ENCODE measurements at regions not wholly inside any gene's neighbourhood (a gene's known extent, or its start where the extent isn't known, plus 50 kb on each side); places are given as distances from the start of the nearest gene placed in this dataset.

DNA sequence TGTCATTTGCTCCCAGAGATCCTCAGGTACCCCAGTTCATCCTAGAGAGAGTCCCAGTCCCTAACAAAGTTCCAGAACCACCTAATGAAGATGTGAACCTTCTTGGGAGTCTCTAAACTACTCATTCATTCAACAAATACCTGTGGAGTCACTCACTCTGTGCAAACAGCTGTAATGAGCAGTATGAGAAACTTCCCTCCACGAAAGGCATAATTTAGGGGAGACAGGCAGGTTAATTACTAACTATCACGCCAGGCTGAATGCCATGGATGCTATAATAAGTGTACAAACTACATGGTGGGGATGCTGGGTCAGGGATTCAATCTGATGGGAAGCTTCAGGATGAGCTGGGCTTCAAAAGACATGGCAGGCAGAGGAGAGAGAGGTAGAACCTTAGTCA lies 70.1 kb upstream of the AFDN start:
- Histone ChIP-seq H3K27ac (ENCODE audit: low read length) (no peak overlapping the region), H3K4me3 (ENCODE audit: low read depth in 1 of 2, low read length in 2 of 2) (no peak overlapping the region), H3K4me1 (ENCODE audit: control insufficient read depth in 1 of 2, insufficient read depth in 2 of 2, low read length in 2 of 2) (peaks cover 7 to 10% of the 10 kb centered on the region in 2 donors)

DNA sequence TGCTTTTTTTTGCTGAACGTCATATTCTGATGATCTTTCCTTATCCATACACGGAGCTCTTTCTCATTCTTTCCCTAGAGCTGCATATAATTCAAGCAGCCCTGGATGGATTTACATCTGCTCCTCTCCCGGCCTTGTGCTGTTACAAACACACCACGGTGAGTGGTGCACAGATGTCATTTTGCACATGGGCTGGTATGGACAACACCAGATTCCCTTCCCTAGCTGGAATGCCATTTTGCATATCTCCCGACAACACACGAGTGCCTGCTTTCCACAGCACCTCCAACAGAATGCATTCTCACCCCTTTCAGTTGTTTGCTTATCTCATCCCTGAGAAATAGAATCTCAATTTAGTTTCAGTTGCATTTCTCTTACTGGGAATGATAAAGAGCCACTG lies 69.5 kb upstream of the AFDN start:
- H3K4me1 ChIP-seq (ENCODE audit: control insufficient read depth in 1 of 2, insufficient read depth in 2 of 2, low read length in 2 of 2): peaks cover 7 to 17% of the 10 kb centered on the region in 2 donors
- no peaks in the 10 kb centered on the region for H3K27me3 ChIP-seq (ENCODE audit: low read depth, low read length)
- H3K9me3 ChIP-seq (ENCODE audit: control insufficient read depth in 1 of 2, low read length in 2 of 2): no peaks in the 10 kb centered on the region
- H3K27ac ChIP-seq (ENCODE audit: low read length): no peak overlapping the region
- H3K4me3 ChIP-seq (ENCODE audit: low read depth in 1 of 2, low read length in 2 of 2): no peak overlapping the region
- H3K36me3 ChIP-seq (ENCODE audit: control insufficient read depth in 1 of 2, insufficient read depth in 2 of 2, low read length in 2 of 2): no peaks in the 10 kb centered on the region

More for the DNA sequence above, 70.1 kb upstream of the AFDN start:
- Histone ChIP-seq H3K36me3 (ENCODE audit: control insufficient read depth in 1 of 2, insufficient read depth in 2 of 2, low read length in 2 of 2) (no peaks in the 10 kb centered on the region), H3K27me3 (ENCODE audit: low read depth, low read length) (no peaks in the 10 kb centered on the region), H3K9me3 (ENCODE audit: control insufficient read depth in 1 of 2, low read length in 2 of 2) (no peaks in the 10 kb centered on the region)

DNA sequence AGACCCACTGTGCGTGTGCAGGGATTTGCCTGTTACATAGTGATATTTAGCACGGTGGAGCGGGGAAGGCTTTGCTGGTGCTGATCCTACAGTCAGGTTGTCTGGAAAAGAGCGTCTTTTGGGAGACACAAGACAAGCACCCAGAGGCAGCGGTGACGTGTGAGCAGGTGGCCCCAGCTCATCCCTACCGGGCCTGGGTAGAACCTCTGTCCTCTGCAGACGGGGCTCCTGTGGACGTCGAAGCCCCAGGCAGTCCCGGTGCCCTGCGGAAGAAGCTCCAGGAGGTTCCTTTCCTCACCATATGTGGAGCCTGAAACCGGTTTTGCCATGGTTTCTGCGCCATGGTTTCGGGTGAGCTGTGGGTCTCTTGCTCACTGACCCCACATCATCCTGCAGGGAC lies 68.9 kb upstream of the AFDN start:
- peaks cover 7 to 17% of the 10 kb centered on the region in 2 donors for H3K4me1 ChIP-seq (ENCODE audit: control insufficient read depth in 1 of 2, insufficient read depth in 2 of 2, low read length in 2 of 2)
- no peak overlapping the region for H3K27ac ChIP-seq (ENCODE audit: low read length)
- no peaks in the 10 kb centered on the region for H3K9me3 ChIP-seq (ENCODE audit: control insufficient read depth in 1 of 2, low read length in 2 of 2)
- H3K4me3 ChIP-seq (ENCODE audit: low read depth in 1 of 2, low read length in 2 of 2): no peak overlapping the region
- no peaks in the 10 kb centered on the region for H3K27me3 ChIP-seq (ENCODE audit: low read depth, low read length)
- H3K36me3 ChIP-seq (ENCODE audit: control insufficient read depth in 1 of 2, insufficient read depth in 2 of 2, low read length in 2 of 2): no peaks in the 10 kb centered on the region

DNA sequence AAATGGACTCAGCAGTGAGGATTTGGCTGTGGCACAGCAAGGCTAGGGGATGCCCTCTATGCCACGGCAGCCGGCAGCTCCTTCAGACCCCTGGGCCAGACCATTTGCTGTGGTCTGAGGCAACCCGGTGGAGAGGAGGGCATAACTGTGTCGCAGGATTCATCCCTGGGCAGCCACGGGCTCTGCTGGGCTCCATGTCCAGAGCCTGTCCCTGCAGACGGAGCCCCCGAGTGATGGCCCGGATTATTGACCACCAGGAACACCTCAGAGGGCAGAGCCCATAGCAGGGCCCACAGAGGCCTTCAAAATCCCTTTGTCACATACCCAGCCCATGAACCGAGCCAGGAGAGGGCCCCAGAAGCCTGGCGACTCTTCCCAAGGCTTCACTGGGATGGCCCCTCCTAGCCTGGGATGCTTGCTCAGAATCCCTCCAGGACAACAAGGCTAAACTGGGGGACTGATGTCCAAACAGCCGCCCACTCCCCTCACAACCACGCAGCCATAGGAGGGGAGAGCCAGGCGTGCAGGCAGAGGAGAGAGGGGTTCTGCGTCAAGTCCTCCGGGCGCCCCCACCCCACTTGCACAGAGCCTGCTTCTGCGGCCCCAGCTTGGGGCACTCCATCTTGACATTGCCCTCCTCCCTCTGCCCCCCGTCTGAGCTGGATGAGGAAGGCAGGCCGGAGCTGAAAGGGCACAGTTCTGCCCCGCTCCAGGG lies 68.2 kb upstream of the AFDN start:
- Histone ChIP-seq H3K27ac (ENCODE audit: low read length) (no peak overlapping the region), H3K36me3 (ENCODE audit: control insufficient read depth in 1 of 2, insufficient read depth in 2 of 2, low read length in 2 of 2) (no peaks in the 10 kb centered on the region), H3K27me3 (ENCODE audit: low read depth, low read length) (no peaks in the 10 kb centered on the region), H3K4me1 (ENCODE audit: control insufficient read depth in 1 of 2, insufficient read depth in 2 of 2, low read length in 2 of 2) (peaks cover 7 to 17% of the 10 kb centered on the region in 2 donors), H3K9me3 (ENCODE audit: control insufficient read depth in 1 of 2, low read length in 2 of 2) (no peaks in the 10 kb centered on the region), H3K4me3 (ENCODE audit: low read depth in 1 of 2, low read length in 2 of 2) (no peak overlapping the region)

DNA sequence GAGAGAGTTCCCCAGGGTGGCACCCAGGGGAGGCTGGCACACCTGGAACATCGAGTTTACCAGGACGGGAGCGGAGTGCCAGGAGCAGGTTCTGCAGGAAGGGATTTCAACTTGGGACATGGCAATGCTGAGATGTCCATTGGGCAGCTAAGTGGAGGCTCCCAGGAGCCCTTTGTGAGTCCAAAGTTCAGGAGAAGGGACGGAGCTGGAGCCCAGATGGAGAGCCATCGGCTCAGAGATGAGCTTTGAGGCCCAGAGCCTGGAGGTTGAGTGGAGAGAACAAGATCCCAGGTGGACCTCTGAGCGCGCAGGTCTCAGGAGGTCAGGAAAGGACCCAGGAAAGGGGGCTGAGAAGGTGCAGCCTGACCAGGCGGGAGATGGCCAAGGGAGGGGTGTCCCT lies 67.5 kb upstream of the AFDN start:
- peaks cover 7 to 17% of the 10 kb centered on the region in 2 donors for H3K4me1 ChIP-seq (ENCODE audit: control insufficient read depth in 1 of 2, insufficient read depth in 2 of 2, low read length in 2 of 2)
- H3K4me3 ChIP-seq (ENCODE audit: low read depth in 1 of 2, low read length in 2 of 2): no peak overlapping the region
- no peaks in the 10 kb centered on the region for H3K9me3 ChIP-seq (ENCODE audit: control insufficient read depth in 1 of 2, low read length in 2 of 2)
- H3K27me3 ChIP-seq (ENCODE audit: low read depth, low read length): no peaks in the 10 kb centered on the region
- H3K27ac ChIP-seq (ENCODE audit: low read length): no peak overlapping the region
- no peaks in the 10 kb centered on the region for H3K36me3 ChIP-seq (ENCODE audit: control insufficient read depth in 1 of 2, insufficient read depth in 2 of 2, low read length in 2 of 2)

DNA sequence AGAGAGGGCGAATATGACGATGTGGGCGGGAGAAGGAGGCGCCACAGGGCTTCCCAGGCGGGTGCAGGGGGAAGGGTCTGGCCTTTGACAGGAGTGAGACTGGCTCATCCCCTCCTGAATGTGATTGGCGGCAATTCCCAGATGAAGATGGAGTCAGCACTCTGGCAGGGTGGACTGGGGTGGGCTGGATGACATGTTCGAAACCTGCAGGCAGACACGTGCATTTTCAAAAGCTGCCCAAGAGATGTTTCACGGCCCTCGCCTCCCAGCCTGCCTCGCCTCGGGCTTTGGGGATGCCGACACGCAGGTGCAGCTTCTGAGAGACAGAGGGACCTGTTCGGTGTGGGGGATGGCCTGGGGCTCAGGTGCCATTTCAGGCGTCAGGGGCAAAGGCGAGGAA lies 66.8 kb upstream of the AFDN start:
- H3K27ac ChIP-seq (ENCODE audit: low read length): no peak overlapping the region

DNA sequence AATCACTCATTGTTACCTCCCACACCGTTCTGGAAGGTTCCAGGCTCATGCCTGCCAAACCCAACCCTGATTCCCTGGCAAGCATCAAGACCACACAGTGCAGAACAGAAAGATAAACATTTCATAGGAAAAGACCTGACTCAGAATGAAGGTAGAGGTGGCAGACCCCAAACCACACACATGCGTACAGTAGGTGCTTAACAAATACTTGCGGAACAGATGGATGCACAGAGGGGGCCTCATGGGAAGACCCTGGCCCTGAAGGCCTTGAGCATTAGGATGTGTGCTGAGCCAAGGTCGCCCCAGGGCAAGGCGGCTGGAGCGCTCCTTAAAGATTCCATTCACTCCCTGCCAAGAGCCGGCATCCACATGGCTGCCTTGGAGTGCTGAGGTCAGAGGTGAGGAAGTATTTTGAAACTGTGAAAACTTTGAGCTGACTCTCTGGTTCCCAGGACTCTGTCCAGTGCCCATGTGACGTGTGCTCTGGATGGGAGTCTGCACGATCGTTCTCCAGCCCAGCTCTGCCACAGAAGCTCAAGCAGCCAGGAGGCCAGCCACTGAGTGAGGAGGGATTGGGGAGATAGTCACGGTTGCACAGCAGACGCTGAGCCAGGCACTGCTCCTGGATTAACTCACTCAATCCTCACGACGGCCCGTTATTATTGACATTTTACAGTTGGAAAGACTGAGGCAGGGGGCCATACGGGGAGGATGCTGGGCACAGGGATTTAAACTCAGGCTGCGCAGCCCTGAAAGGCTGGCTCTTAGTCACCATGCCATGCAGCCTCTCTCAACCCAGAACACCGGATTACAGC lies 65.5 kb upstream of the AFDN start:
- H3K27ac ChIP-seq (ENCODE audit: low read length): no peak overlapping the region

More for the DNA sequence above, 66.8 kb upstream of the AFDN start:
- Histone ChIP-seq H3K9me3 (ENCODE audit: control insufficient read depth in 1 of 2, low read length in 2 of 2) (no peaks in the 10 kb centered on the region), H3K27me3 (ENCODE audit: low read depth, low read length) (no peaks in the 10 kb centered on the region), H3K4me3 (ENCODE audit: low read depth in 1 of 2, low read length in 2 of 2) (no peak overlapping the region), H3K4me1 (ENCODE audit: control insufficient read depth in 1 of 2, insufficient read depth in 2 of 2, low read length in 2 of 2) (peaks cover 7 to 17% of the 10 kb centered on the region in 2 donors), H3K36me3 (ENCODE audit: control insufficient read depth in 1 of 2, insufficient read depth in 2 of 2, low read length in 2 of 2) (no peaks in the 10 kb centered on the region)

DNA sequence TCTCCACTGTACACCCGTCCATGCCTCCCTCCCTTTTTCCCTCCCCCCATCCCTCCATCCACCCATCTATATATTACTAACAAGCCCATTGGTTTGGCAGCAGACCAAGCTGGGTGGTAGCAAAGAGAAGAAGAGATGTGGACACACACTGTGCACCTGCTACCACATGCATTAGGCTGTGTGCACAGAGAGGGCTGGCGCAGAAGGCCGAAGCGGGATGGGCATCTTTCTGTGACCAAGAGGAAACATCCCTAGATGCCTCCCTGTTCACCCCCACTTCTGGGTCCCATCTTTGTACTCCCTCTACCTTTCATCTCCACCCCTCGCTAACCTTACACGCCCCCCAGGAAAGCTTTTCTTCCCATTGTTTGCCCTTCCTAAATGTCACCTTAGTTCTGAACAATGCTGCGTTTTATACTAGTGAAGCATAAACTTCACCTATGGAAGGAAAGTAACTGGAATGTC lies 64.9 kb upstream of the AFDN start:
- peaks cover 7 to 17% of the 10 kb centered on the region in 2 donors for H3K4me1 ChIP-seq (ENCODE audit: control insufficient read depth in 1 of 2, insufficient read depth in 2 of 2, low read length in 2 of 2)
- no peaks in the 10 kb centered on the region for H3K9me3 ChIP-seq (ENCODE audit: control insufficient read depth in 1 of 2, low read length in 2 of 2)
- H3K27ac ChIP-seq (ENCODE audit: low read length): no peak overlapping the region
- H3K4me3 ChIP-seq (ENCODE audit: low read depth in 1 of 2, low read length in 2 of 2): no peak overlapping the region
- no peaks in the 10 kb centered on the region for H3K27me3 ChIP-seq (ENCODE audit: low read depth, low read length)
- no peaks in the 10 kb centered on the region for H3K36me3 ChIP-seq (ENCODE audit: control insufficient read depth in 1 of 2, insufficient read depth in 2 of 2, low read length in 2 of 2)

More for the DNA sequence above, 65.5 kb upstream of the AFDN start:
- Histone ChIP-seq H3K27me3 (ENCODE audit: low read depth, low read length) (no peaks in the 10 kb centered on the region), H3K4me3 (ENCODE audit: low read depth in 1 of 2, low read length in 2 of 2) (no peak overlapping the region), H3K36me3 (ENCODE audit: control insufficient read depth in 1 of 2, insufficient read depth in 2 of 2, low read length in 2 of 2) (no peaks in the 10 kb centered on the region), H3K4me1 (ENCODE audit: control insufficient read depth in 1 of 2, insufficient read depth in 2 of 2, low read length in 2 of 2) (peaks cover 7 to 17% of the 10 kb centered on the region in 2 donors), H3K9me3 (ENCODE audit: control insufficient read depth in 1 of 2, low read length in 2 of 2) (no peaks in the 10 kb centered on the region)

DNA sequence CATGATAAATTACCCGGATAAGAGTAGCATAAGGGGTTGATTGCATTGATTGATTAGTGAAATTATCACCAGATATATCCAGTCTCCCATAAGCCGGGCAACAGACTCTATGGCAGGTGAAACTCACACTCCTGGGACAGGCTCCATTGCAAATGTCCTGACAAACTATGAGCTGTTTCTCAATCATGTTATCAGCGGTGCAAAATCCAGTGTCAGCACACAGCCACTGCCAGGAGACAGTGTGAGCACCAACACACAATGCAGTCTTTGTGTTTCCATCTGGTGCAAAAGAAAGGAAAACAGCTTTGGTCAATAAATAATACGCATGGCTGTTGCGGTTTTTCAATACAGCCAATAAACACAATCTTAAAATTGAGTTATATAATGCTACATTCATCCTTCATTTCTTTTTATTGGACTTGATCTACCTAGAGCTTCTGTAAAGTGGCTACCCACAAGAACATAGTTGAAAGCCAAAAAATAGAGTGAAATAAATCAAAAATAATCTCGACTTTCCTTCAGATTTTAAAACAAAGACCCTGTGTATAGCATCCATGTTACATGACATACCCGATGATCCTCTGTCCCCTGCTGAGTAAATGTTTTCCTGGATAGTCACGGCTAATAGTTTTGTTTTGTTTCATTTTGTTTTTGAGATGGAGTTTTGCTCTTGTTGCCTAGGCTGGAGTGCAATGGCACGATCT lies 64.3 kb upstream of the AFDN start:
- H3K27me3 ChIP-seq (ENCODE audit: low read depth, low read length): no peaks in the 10 kb centered on the region
- no peak overlapping the region for H3K27ac ChIP-seq (ENCODE audit: low read length)
- no peak overlapping the region for H3K4me3 ChIP-seq (ENCODE audit: low read depth in 1 of 2, low read length in 2 of 2)
- H3K36me3 ChIP-seq (ENCODE audit: control insufficient read depth in 1 of 2, insufficient read depth in 2 of 2, low read length in 2 of 2): no peaks in the 10 kb centered on the region
- H3K4me1 ChIP-seq (ENCODE audit: control insufficient read depth in 1 of 2, insufficient read depth in 2 of 2, low read length in 2 of 2): peaks cover 7 to 17% of the 10 kb centered on the region in 2 donors
- no peaks in the 10 kb centered on the region for H3K9me3 ChIP-seq (ENCODE audit: control insufficient read depth in 1 of 2, low read length in 2 of 2)

DNA sequence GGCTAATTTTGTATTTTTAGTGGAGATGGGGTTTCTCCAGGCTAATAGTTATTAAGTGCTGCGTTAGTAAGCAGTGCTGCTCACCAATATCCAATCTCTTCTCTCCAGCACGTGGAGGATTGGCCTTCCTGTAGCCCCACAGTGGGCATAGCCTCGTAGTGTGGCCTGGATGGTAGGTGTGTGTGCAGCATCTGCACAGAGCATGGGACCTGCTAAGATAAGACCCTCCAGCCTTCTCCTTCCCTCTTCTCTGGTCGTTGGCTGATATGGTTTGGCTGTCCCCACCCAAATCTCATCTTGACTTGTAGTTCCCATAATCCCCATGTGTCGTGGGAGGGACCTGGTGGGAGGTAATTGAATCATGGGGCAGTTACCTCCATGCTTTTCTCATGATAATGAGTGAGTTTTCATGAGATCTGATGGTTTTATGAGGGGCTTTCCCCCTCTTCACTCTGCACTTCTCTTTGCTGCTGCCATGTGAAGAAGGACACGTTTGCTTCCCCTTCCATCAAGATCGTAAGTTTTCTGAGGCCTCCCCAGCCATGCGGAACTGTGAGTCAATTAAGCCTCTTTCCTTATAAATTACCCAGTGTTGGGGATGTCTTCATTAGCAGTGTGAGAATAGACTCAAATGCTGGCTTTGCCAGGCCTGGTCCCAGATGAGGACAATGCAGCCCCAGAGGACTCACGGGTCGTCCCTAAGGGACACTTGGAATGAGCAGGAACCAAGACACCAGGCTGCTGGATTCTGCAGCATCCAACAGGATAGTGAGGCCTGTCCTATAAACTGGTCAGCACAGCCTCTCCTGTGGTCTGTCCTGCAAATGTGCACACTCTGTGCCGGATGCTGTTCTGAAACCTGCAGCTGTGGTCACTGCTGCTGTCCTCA lies 63.4 kb upstream of the AFDN start:
- Histone ChIP-seq H3K36me3 (ENCODE audit: control insufficient read depth in 1 of 2, insufficient read depth in 2 of 2, low read length in 2 of 2) (no peaks in the 10 kb centered on the region), H3K27ac (ENCODE audit: low read length) (no peak overlapping the region), H3K4me3 (ENCODE audit: low read depth in 1 of 2, low read length in 2 of 2) (no peak overlapping the region), H3K27me3 (ENCODE audit: low read depth, low read length) (no peaks in the 10 kb centered on the region), H3K9me3 (ENCODE audit: control insufficient read depth in 1 of 2, low read length in 2 of 2) (no peaks in the 10 kb centered on the region), H3K4me1 (ENCODE audit: control insufficient read depth in 1 of 2, insufficient read depth in 2 of 2, low read length in 2 of 2) (peaks cover 7 to 17% of the 10 kb centered on the region in 2 donors)
